ENCODE measurements at regions not wholly inside any gene's neighbourhood (a gene's known extent, or its start where the extent isn't known, plus 50 kb on each side); places are given as distances from the start of the nearest gene placed in this dataset.

DNA sequence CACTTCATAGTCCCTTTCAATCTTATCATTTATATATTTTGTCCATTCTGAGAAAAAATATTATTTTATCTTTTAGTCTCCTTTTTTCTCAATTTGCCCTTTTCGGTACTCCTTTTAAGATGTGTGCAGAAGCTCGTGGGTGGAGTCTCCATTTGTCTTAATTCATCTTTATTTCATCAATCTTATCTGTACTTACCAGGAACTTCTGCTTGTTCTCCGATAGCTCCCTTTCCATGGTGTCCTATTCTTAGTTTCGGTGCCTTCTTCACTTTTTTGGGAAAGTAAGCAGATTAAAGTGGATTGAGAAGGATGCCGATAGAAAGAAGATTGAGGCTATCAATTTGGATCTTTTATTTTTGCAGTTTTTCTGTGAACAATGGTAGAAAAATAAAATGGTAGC is 183.4 kb upstream of the PLEKHA5 start:
- no peak for DNase-seq
- H3K36me3 Mint-ChIP-seq: no peaks in the 10 kb centered on the region
- no peaks in the 10 kb centered on the region for H3K27me3 Mint-ChIP-seq
- no peaks in the 10 kb centered on the region for H3K4me1 Mint-ChIP-seq
- no peak overlapping the region for H3K27ac Mint-ChIP-seq
- H3K9me3 Mint-ChIP-seq: no peaks in the 10 kb centered on the region
- H3K4me3 Mint-ChIP-seq: no peak overlapping the region

- no peak overlapping the region for H3K4me3 Mint-ChIP-seq
- DNase-seq: no peak
- no peaks in the 10 kb centered on the region for H3K27me3 Mint-ChIP-seq
- H3K27ac Mint-ChIP-seq: no peak overlapping the region
- no peaks in the 10 kb centered on the region for H3K36me3 Mint-ChIP-seq
- no peaks in the 10 kb centered on the region for H3K4me1 Mint-ChIP-seq
- H3K9me3 Mint-ChIP-seq: no peaks in the 10 kb centered on the region
These were observed 178.3 kb upstream of the PLEKHA5 start for GRCh38 chr12:18951218-18951617.

DNA sequence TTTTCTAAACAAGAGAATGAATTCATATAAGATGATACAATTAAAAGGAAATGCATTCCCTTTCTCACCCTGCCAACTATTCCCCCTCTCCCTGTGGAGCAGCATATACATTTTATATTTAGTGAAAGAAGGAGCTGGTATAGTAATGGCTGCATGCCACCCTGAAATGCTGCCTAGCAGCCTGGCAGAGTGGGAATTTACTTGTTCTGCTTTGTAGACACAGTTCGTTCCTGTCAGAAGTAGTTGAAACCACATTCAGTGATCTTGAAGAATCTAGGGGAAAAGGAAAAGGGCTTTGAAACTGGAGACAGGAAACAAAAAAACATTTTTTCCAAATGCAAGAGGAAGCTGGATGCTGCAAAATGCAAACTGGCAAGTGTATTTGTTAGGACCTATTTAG is 176.0 kb upstream of the PLEKHA5 start:
- Mint-ChIP-seq H3K4me1 (no peaks in the 10 kb centered on the region), H3K27me3 (no peaks in the 10 kb centered on the region), H3K4me3 (no peak overlapping the region), H3K9me3 (no peaks in the 10 kb centered on the region), H3K27ac (no peak overlapping the region), H3K36me3 (no peaks in the 10 kb centered on the region)
- DNase-seq: no peak

- no peak for DNase-seq
- Mint-ChIP-seq H3K4me3 (no peak overlapping the region), H3K9me3 (no peaks in the 10 kb centered on the region), H3K27me3 (no peaks in the 10 kb centered on the region), H3K4me1 (no peaks in the 10 kb centered on the region), H3K27ac (no peak overlapping the region), H3K36me3 (no peaks in the 10 kb centered on the region)
These were observed 173.9 kb upstream of the PLEKHA5 start for GRCh38 chr12:18955594-18955993.

DNA sequence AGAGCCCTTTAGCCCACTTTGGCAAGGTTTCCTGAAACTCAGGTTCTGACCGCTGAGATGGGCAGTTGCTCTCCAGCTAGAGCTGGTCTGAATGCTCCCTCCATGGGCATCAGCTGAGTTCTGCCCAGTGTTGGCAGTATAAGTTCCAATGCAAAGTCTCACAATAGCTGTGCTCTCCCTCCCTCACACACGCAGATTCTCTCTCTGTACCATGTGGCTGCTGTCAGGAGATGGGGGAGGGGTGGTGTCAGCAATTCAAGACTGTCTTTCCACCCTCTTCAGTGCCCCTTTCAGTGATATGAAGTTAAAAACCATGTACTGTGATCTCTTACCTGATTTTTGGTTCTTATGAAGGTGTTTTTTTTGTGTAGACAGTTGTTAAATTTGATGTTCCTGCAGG is 164.3 kb upstream of the PLEKHA5 start:
- no peak overlapping the region for H3K4me3 Mint-ChIP-seq
- no peaks in the 10 kb centered on the region for H3K27me3 Mint-ChIP-seq
- H3K36me3 Mint-ChIP-seq: no peaks in the 10 kb centered on the region
- no peaks in the 10 kb centered on the region for H3K4me1 Mint-ChIP-seq
- H3K9me3 Mint-ChIP-seq: no peaks in the 10 kb centered on the region
- DNase-seq: no peak
- no peak overlapping the region for H3K27ac Mint-ChIP-seq

- Mint-ChIP-seq H3K4me1 (no peaks in the 10 kb centered on the region), H3K27me3 (no peaks in the 10 kb centered on the region), H3K9me3 (no peaks in the 10 kb centered on the region), H3K4me3 (no peak overlapping the region), H3K27ac (no peak overlapping the region), H3K36me3 (no peaks in the 10 kb centered on the region)
- DNase-seq: no peak
These were observed 162.6 kb upstream of the PLEKHA5 start for GRCh38 chr12:18966954-18967353.

GRCh38 chr12:18967814-18968213 is 161.7 kb upstream of the PLEKHA5 start:
- H3K36me3 Mint-ChIP-seq: no peaks in the 10 kb centered on the region
- no peaks in the 10 kb centered on the region for H3K27me3 Mint-ChIP-seq
- no peak overlapping the region for H3K4me3 Mint-ChIP-seq

DNA sequence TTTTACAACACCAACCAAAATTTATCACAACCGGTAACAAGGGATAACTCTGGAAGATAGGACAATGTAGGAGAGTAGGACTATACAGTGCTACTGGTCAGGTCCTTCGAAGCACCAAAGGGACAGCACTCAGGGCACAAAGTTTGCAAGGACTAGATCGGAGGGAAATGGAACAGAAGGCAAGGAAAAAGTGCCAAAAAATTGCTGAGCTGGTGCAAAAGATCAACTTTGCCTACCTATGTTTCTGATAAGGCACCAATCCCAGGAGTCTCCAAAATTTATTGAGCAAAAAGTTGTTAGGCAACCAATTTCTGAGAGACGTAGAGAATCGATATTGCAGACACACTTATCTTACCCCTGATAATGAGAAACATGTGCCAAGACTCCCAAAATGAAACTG is 160.0 kb upstream of the PLEKHA5 start:
- Mint-ChIP-seq H3K4me3 (no peak overlapping the region), H3K27me3 (no peaks in the 10 kb centered on the region), H3K36me3 (no peaks in the 10 kb centered on the region), H3K9me3 (no peaks in the 10 kb centered on the region), H3K4me1 (no peaks in the 10 kb centered on the region), H3K27ac (no peak overlapping the region)
- no peak for DNase-seq

More at GRCh38 chr12:18967814-18968213, 161.7 kb upstream of the PLEKHA5 start:
- Mint-ChIP-seq H3K27ac (no peak overlapping the region), H3K9me3 (no peaks in the 10 kb centered on the region), H3K4me1 (no peaks in the 10 kb centered on the region)
- DNase-seq: no peak

DNA sequence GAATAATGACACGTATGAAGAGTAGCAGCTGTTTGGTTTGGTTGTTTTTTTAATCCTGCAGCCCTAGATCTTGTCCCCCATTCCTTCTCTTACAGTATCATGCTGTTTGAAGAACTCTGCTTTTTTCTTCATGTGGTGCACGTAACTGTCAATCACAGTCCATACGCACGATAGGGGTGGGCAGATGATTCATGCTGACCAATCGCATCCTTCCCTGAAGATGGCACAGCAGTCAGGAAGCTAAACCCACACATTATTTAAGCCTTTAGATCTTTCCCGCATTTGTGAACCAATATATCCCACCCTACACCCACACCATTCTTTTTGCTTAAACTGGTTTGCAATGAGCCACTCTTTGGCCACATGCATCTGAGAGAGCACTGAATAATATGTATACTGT is 158.9 kb upstream of the PLEKHA5 start:
- Mint-ChIP-seq H3K27me3 (no peaks in the 10 kb centered on the region), H3K4me1 (no peaks in the 10 kb centered on the region), H3K9me3 (no peaks in the 10 kb centered on the region), H3K36me3 (no peaks in the 10 kb centered on the region), H3K27ac (no peak overlapping the region), H3K4me3 (no peak overlapping the region)
- DNase-seq: no peak

- Mint-ChIP-seq H3K36me3 (no peaks in the 10 kb centered on the region), H3K27me3 (no peaks in the 10 kb centered on the region), H3K4me1 (no peaks in the 10 kb centered on the region), H3K4me3 (no peak overlapping the region), H3K9me3 (no peaks in the 10 kb centered on the region), H3K27ac (no peak overlapping the region)
- no peak for DNase-seq
These were observed 157.6 kb upstream of the PLEKHA5 start for GRCh38 chr12:18971932-18972331.

DNA sequence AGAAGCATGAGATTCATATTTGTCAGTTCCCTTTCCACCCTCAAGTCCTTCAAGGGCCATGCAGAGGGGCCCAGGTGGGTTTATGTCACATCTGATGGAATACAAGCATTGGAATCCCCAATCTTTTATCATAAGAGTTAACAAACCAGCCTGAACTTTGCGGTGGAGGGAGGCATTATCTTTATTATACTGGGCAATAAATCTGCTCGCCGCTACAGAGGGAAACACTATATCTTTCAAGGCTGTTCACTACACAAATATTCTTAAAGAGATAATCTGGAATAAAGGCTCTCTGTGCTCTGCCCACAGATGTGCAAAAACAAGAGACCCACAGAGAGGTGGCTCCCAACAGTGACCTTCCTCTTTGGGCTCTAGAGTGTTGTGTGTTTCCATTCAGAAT is 153.6 kb upstream of the PLEKHA5 start:
- Mint-ChIP-seq H3K27ac (no peak overlapping the region), H3K27me3 (no peaks in the 10 kb centered on the region), H3K9me3 (peaks cover 6% of the 10 kb centered on the region), H3K36me3 (no peaks in the 10 kb centered on the region), H3K4me3 (no peak overlapping the region), H3K4me1 (no peaks in the 10 kb centered on the region)
- no peak for DNase-seq

- no peak for DNase-seq
- Mint-ChIP-seq H3K4me1 (no peaks in the 10 kb centered on the region), H3K36me3 (no peaks in the 10 kb centered on the region), H3K9me3 (peaks cover 6% of the 10 kb centered on the region), H3K27me3 (no peaks in the 10 kb centered on the region), H3K4me3 (no peak overlapping the region), H3K27ac (no peak overlapping the region)
These were observed 150.0 kb upstream of the PLEKHA5 start for GRCh38 chr12:18979401-18980126.

DNA sequence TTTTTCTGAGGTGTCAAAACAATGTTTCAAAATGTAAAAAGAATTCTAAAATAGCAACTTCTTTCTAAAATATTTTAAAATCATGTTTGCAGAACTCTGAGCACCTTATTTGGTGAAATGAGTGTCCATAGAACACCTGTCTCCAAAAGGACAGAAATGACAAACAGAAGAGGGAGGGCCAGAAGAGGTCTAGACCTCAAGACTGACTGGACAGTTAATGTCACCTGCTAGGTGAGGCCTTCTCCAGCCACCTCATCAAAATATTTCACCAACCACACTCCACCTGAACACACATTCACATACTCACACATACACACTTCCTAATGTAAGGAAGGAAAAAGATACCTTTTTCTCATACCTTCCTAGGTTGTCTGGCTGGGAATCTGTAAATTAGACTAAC is 147.8 kb upstream of the PLEKHA5 start:
- no peak overlapping the region for H3K4me3 Mint-ChIP-seq
- H3K27me3 Mint-ChIP-seq: no peaks in the 10 kb centered on the region
- no peak for DNase-seq
- peaks cover 6% of the 10 kb centered on the region for H3K9me3 Mint-ChIP-seq
- H3K27ac Mint-ChIP-seq: no peak overlapping the region
- no peaks in the 10 kb centered on the region for H3K36me3 Mint-ChIP-seq
- H3K4me1 Mint-ChIP-seq: no peaks in the 10 kb centered on the region

- Mint-ChIP-seq H3K27me3 (no peaks in the 10 kb centered on the region), H3K27ac (no peak overlapping the region), H3K9me3 (peaks cover 4% of the 10 kb centered on the region), H3K36me3 (no peaks in the 10 kb centered on the region), H3K4me1 (no peaks in the 10 kb centered on the region), H3K4me3 (no peak overlapping the region)
- no peak for DNase-seq
These were observed 147.1 kb upstream of the PLEKHA5 start for GRCh38 chr12:18982226-18982949.

- Mint-ChIP-seq H3K36me3 (no peaks in the 10 kb centered on the region), H3K4me1 (no peaks in the 10 kb centered on the region), H3K4me3 (no peak overlapping the region), H3K9me3 (no peaks in the 10 kb centered on the region), H3K27me3 (no peaks in the 10 kb centered on the region), H3K27ac (no peak overlapping the region)
- no peak for DNase-seq
These were observed 145.7 kb upstream of the PLEKHA5 start for GRCh38 chr12:18983854-18984253.

DNA sequence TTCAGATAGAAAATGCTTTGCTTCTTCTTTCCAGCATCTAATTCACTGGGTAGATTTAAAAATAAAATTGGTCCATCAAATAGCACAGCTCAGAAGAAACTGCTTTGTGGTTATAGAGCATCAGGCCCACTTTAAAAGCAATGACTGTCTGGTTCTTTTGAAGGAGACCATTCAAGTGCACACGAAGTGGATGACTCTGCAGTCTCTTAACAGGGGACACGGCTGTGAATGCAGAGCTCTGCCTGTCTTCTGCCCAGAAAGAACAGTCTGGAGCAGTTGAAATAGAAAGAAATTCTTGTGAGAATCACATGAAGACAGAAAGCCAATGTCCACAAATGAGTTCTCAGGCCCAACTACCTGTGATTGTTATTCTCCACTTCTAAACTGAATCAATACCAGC is 138.7 kb upstream of the PLEKHA5 start:
- no peak overlapping the region for H3K27ac Mint-ChIP-seq
- H3K4me1 Mint-ChIP-seq: no peaks in the 10 kb centered on the region
- peaks cover 2% of the 10 kb centered on the region for H3K9me3 Mint-ChIP-seq
- no peaks in the 10 kb centered on the region for H3K36me3 Mint-ChIP-seq
- no peaks in the 10 kb centered on the region for H3K27me3 Mint-ChIP-seq
- H3K4me3 Mint-ChIP-seq: no peak overlapping the region
- no peak for DNase-seq

All from activated naive CD8-positive, alpha-beta T cell treated with anti-CD3 and anti-CD28 coated beads for 36 hours (primary cell).